ENCODE measurements at regions not wholly inside any gene's neighbourhood (a gene's known extent, or its start where the extent isn't known, plus 50 kb on each side); places are given as distances from the start of the nearest gene placed in this dataset.
A peak's percentile ranks its signal among the peaks of the same experiment; 100 is the strongest.

- peak; percentile 92 for TF ChIP-seq ZBTB40 (IDR thresholded peaks at IDR 0.05)
- no peak for TF ChIP-seq ZBTB40 (CRISPR knock-in tag; IDR thresholded peaks at IDR 0.05)
Observed at GRCh38 chr6:8507286-8507685, 71.9 kb upstream of the SLC35B3 start (continued).

- no peaks in the 10 kb centered on the region; the same call in 1 of the 2 replicates for H4K20me1 ChIP-seq (ENCODE audit: insufficient read depth, low read length)
- ATAC-seq, result no peak
- H3K36me3 ChIP-seq (replicated peaks in 1 of 2; ENCODE audit: control insufficient read depth in 1 of 2, insufficient read depth in 2 of 2, low read length in 2 of 2), result no peaks in the 10 kb centered on the region
- in situ Hi-C loops (cut with HindIII; ENCODE audit: extremely low pct_ligation_motif_present, low pct_unique_long_range_greater_than_20kb), result loop anchor here (25.0 kb wide), 1 partner anchor 906 kb away; no protein-coding TSS in a partner anchor
- TF ChIP-seq ZBTB42 (CRISPR knock-in tag; IDR thresholded peaks at IDR 0.05) (no peak), REST (IDR thresholded peaks at IDR 0.05; ENCODE audit: borderline replicate concordance in 1 of 2, low read depth in 1 of 2, low read length in 2 of 2) (peak in 1 of 2 experiments; percentile 78; a peak in 2 of 4 replicates)
- BruUV-seq (replicated peaks), result no TSS peak
- POLR2A ChIA-PET, result no interaction called here
- 0% methylated on average over 1 of the region's 1 CpG for WGBS (ENCODE audit: low lambda C conversion rate)
- H3K79me2 ChIP-seq (ENCODE audit: insufficient read depth, low read length), result no peaks in the 10 kb centered on the region
- no peak overlapping the region for H3K4me2 ChIP-seq (ENCODE audit: low read depth, low read length)
- intact Hi-C loops (cut with micrococcal nuclease; ENCODE audit: unreplicated experiment), result no loop called here
- no peaks in the 10 kb centered on the region for H3K27me3 ChIP-seq (ENCODE audit: control insufficient read depth in 1 of 2, insufficient read depth in 2 of 2, low read length in 2 of 2)
- H3K9ac ChIP-seq (ENCODE audit: insufficient read depth, low read depth, low read length), result no peak overlapping the region
- no peak for FAIRE-seq
- CTCF ChIA-PET (ENCODE audit: low intra/inter-chr PET ratio, low total read pairs), result no interaction called here
- no peak overlapping the region for H2AFZ ChIP-seq (ENCODE audit: low read length)
- DNase-seq (ENCODE audit: low spot score), result no peak
- H3K9me3 ChIP-seq (ENCODE audit: low read length), result no peaks in the 10 kb centered on the region
- no peak overlapping the region for H3K4me3 ChIP-seq (replicated peaks in 1 of 3; ENCODE audit: insufficient read depth in 1 of 3, low read depth in 2 of 3, low read length in 3 of 3)
- H3K4me1 ChIP-seq (ENCODE audit: insufficient read depth, low read length), result no peaks in the 10 kb centered on the region
- no peak overlapping the region for H3K27ac ChIP-seq (ENCODE audit: extremely low read length, insufficient read depth, low read length)
Observed at GRCh38 chr6:8506126-8506525, 70.8 kb upstream of the SLC35B3 start.

Measured in HepG2 (cell line).